GM12873 (cell line): ENCODE measurements at regions not wholly inside any gene's neighbourhood (a gene's known extent, or its start where the extent isn't known, plus 50 kb on each side); places are given as distances from the start of the nearest gene placed in this dataset.

ENCODE experiments used
- TF ChIP-seq, protein P1 (sequence below): IDR thresholded peaks from 2 replicates; pipeline ENCODE4 v1.5.1; 2012; ENCODE audit warnings: low read depth, mild to moderate bottlenecking, moderate library complexity, low read length, control low read depth; ENCODE audit not compliant: insufficient read depth; ENCODE audit errors: missing control alignments

DNA sequence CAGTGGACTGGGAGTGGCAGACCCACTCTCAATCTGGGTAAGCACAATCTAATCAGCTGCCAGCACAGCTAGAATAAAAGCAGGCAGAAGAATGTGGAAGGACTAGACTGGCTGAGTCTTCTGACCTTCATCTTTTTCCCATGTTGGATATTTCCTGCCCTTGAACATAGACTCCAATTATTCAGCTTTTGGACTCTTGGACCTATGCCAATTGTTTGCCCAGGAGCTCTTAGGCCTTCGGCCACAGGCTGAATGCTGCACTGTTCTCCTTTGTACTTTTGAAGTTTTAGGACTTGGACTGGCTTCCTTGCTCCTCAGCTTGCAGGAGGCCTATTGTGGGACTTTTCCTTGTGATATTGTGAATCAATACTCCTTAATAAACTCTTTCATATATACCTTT, 477.7 kb upstream of the ZNF385D start:
- TF ChIP-seq, protein P1, sequence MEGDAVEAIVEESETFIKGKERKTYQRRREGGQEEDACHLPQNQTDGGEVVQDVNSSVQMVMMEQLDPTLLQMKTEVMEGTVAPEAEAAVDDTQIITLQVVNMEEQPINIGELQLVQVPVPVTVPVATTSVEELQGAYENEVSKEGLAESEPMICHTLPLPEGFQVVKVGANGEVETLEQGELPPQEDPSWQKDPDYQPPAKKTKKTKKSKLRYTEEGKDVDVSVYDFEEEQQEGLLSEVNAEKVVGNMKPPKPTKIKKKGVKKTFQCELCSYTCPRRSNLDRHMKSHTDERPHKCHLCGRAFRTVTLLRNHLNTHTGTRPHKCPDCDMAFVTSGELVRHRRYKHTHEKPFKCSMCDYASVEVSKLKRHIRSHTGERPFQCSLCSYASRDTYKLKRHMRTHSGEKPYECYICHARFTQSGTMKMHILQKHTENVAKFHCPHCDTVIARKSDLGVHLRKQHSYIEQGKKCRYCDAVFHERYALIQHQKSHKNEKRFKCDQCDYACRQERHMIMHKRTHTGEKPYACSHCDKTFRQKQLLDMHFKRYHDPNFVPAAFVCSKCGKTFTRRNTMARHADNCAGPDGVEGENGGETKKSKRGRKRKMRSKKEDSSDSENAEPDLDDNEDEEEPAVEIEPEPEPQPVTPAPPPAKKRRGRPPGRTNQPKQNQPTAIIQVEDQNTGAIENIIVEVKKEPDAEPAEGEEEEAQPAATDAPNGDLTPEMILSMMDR, result no peak

DNA sequence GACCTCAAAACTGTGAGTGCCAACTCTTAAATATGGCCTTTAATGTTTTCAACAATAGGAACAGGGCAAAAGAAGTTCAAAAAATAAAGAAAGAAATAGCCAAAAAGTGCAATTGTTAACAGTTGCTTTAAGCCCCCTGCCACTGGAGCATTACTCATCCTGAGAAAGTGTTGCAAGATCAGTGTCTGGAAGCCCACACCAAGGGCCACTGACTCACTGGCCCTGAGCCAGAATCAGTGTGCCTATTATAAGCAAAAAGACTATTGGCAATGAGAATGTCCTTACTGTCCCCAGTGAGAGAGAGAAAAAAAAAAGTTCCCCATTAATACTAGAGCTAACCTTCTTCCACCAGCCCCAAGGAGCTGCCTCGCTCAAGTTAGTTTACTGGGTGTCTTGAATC, 480.1 kb upstream of the ZNF385D start:
- TF ChIP-seq, protein P1, result no peak

DNA sequence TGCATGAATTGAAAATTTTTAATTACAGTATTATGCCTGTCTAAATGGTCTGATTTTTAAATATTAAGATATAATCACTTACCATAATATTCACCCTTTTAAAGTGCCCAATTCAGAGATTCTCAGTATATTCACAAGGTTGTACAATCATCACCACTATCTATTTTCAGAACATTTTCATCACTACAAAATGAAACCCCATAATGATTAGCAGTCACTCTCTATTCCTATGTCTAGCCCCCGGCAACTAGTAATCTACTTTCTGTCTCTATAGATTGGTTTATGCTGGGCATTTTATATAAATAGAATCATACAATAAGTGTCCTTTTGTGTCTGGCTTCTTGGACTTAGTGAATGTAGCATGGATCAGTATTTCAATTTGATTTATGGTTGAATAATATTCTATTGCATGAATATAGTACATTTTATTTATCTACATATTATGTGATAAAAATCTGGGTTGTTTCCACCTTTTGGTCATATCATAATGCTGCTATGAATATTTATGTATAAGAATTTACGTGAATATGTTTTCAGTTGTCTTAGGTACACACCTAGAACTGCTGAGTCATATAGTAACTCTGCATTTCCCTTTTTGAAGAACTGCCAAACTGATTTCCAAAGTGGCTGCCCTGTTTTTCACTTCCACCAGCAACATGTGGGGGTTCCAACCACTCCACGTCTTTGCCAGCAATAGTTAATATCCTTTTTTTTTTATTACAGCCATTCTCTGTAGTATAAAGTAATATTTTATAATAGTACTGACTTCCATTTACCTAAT, 485.7 kb upstream of the ZNF385D start:
- TF ChIP-seq, protein P1, result no peak

DNA sequence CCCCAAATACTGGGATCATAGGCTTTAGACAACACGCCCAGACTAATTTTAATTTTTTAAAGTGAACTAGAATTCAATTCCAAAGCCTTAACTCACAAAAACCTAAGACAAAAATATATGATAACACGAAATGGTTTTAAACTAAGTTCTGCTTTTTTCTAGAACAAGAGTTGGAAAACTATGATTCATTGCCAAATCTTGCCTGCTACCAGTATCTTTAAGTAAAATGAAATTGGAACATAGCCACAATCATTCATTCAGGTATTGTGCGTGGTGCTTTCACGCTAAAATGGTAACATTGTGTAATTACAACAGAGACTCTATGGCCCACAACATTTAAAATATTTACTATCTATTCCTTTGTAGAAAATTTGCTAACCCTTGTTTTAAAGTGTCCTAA, 488.0 kb upstream of the ZNF385D start:
- TF ChIP-seq, protein P1, result no peak

DNA sequence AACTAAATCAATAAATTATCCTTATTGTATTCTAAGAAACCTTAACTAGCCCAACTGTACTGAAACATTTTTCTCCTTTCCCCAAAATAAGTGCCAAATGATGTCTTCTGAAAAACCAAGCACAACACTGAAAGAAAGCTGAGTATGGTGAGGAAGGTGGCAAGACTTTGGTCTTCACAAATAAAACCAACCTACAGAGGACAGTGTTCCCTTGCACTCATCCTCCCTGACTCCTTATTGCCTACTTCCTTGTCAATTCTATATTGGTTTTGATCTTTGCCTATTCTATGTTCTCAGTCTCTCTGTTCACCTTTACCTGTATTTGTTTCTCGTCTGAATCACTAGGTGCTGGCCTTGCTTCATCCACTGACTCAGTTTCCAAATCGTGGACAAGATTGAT, 490.1 kb upstream of the ZNF385D start:
- TF ChIP-seq, protein P1, result no peak

DNA sequence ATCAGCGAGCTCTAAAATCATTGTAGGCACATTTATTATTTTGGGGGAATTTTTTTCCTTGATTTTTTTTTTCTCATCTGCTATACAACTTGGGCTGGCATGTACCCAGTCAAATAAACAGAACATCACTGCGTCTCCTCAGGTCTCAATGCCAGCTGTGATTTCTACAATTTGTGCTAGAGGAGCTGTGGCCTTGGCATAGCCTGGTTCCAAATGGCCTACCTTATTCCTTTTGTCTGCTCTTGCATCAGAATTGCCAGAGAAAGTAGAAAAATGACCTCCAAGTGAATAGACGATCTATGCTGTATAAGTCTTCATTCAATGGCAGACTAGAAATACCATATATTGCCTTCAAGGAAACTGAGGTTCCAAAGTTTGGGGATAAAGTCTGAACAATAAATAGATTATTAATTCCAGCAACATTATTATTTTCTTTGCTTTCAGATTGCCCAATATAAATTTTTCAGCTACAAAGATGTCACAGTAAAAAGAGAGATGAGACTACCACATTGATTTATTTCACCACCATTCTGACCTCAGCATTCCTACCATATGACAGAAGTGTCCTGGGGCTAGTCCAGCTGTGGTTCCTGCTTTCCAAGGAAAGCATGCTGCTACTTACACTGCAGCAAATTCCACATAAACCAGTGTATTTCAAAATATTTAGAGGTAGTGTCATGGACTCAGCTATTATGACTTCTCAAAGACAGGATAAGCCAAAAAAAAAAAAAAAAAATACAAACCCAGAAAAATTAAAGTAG, 493.9 kb upstream of the ZNF385D start:
- TF ChIP-seq, protein P1, result no peak

DNA sequence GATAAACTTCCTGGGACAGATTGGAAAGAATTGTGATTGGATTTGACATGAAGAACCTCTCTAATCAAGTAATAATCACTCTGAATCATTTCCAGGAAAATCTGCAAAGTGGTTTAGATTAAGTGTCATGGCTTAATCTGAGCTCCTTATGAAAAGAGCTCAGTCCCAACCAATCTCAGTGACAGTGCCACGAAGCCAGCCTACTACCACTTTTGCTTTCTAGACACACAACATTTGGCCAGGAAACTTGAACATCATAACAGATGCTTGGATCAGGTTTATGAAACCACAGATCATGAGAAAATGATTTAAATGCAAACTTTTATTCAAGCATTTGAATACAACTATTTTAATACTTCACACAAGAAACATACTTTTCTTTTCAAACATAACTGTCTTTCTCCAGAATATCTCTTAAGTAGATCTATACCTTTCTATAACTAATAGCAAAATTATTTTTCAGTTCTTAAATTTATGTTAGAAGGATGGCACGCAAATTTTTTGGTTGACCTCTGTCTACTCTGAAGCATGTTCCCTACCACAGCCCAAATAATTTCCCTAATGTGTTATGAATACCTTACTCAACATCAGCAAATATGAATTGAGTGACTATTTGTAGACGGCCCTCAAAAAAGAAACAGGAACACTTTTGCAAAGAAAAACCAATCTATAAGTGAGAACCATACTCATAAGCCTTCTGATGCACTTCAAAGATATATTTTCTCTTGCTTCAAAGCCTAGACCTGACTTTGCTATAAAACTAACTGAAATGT, 495.0 kb upstream of the ZNF385D start:
- TF ChIP-seq, protein P1, result no peak
